LNCaP clone FGC (cell line): ENCODE measurements at regions not wholly inside any gene's neighbourhood (a gene's known extent, or its start where the extent isn't known, plus 50 kb on each side); places are given as distances from the start of the nearest gene placed in this dataset.

ENCODE experiments used
- DNase-seq: peaks from one replicate; pipeline ENCODE4 v3.0.0-alpha.2; 2011; ENCODE audit warnings: low read depth
- H3K4me3 ChIP-seq: 2 replicates; pipeline ENCODE4 v1.5.1; 2011; ENCODE audit warnings: mild to moderate bottlenecking, low read depth, low read length, control low read depth
- CTCF ChIP-seq: IDR thresholded peaks from 2 replicates; pipeline ENCODE4 v1.5.1; 2012; ENCODE audit warnings: mild to moderate bottlenecking; ENCODE audit not compliant: control insufficient read depth, insufficient read depth; ENCODE audit errors: extremely low read depth

DNA sequence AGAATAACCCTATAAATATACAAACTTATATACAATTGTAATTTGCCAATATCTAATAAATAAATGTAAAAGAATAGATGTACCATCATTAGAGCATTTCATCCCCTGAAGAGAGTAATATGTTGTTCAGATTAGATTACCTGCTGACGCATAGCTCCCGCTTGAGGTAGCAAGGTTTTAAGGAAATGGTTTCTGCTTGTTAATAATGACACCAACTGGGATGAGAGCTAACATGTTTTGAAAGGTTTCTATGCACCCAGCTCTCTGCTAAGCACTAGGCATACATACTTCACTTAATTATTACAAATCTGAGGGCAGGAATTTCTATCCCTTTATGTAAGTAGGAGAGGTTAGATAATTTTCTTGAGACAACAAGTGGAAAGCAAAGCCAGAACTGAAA, 1003.3 kb upstream of the SORCS1 start:
- no peak overlapping the region for H3K4me3 ChIP-seq
- no peak for DNase-seq
- TF ChIP-seq CTCF: no peak

- TF ChIP-seq CTCF: no peak
- no peak overlapping the region for H3K4me3 ChIP-seq
- DNase-seq: no peak
These were observed 1001.9 kb upstream of the SORCS1 start for GRCh38 chr10:108166401-108166800.

DNA sequence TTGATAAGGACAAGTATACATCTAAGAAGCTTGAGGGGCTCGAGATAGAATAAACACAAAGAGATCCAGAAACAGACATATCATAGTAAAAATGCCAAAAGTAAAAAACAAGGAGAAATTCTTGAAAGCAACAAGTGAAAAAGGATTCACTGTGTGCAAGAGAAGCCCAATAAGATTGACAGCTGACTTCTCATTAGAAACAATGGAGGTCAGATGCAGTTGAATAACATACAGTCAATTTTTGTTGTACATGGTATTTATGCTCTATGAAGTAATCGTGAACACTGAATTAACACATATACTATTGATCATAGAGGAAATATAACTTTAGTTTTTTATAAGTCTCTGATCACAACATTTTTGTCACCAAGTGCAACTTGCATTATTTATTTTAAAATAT, 982.8 kb upstream of the SORCS1 start:
- no peak for TF ChIP-seq CTCF
- no peak for DNase-seq

DNA sequence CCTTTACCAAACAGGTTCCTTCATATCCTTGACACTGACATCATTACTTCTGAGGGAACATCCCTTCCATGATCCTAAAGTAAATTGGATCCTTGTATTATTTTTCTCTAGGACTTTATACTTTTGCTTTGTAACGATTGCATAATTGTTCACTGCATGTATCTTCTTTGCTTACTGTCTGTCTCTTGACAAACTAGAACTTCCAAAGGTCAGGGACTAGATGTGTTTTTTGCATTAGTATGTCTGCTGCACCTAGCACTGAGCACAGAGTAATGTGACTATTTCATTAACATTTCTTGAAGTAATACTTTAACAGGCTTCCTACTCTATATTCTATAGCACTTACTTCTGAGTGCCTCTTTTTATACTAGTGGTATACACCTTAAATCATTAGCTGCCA, 976.6 kb upstream of the SORCS1 start:
- no peak for TF ChIP-seq CTCF
- no peak for DNase-seq
- no peak overlapping the region for H3K4me3 ChIP-seq

More for the DNA sequence above, 982.8 kb upstream of the SORCS1 start:
- no peak overlapping the region for H3K4me3 ChIP-seq

DNA sequence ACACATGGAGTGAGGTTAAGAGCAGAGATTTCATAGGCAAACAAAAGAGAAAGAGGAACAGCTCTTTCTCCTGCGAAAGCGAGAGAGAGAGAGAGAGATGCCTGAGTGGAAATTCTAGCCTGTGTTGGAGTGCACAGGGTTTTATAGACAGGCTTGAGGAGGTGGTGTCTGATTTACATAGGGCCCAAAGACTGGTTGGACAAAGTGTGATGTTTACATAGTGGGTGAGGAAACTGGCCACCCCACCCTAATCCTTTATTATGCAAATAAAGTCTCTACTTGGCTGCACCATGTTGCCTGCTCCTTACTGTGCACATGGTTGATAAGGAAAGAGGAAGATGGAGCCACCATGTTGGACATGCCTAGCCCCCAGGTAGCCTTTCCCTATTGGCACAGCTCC, 967.8 kb upstream of the SORCS1 start:
- no peak for TF ChIP-seq CTCF
- no peak overlapping the region for H3K4me3 ChIP-seq
- DNase-seq: peak; percentile 31

DNA sequence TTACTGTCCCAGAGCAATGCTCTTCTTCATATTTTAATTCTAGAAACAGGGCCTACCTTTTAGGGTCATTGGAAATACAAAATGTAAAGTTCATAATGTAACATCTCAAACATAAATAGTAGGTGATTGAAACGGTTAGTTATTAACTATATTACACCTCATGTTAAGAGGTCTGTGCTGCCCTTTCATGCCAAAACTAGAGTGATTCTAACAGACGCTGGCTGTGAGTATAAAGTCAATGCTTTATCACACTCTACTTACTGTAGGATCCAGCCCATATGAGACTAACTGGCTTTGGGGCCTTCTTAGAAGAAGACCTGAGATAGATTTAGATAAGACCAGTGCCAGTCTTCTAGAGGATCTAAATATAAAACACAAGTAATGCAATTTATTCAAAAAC, 966.1 kb upstream of the SORCS1 start:
- TF ChIP-seq CTCF: no peak

GRCh38 chr10:108112218-108112617, 947.7 kb upstream of the SORCS1 start:
- peak; percentile 36 for TF ChIP-seq CTCF
- no peak overlapping the region for H3K4me3 ChIP-seq
- no peak for DNase-seq

More for the DNA sequence above, 966.1 kb upstream of the SORCS1 start:
- DNase-seq: no peak
- H3K4me3 ChIP-seq: no peak overlapping the region
